Adrenal gland (tissue), 9 donors: ENCODE measurements at regions not wholly inside any gene's neighbourhood (a gene's known extent, or its start where the extent isn't known, plus 50 kb on each side); places are given as distances from the start of the nearest gene placed in this dataset.

Source experiments
- DNase-seq, 7 donors: peaks; one replicate each; pipeline ENCODE4 v3.0.0-alpha.2; 2019 to 2020
- H3K27ac ChIP-seq, 5 donors: fragments of 200-600 bp; sonication (generic) in 4 of 5; 1 replicate in 3 of 5; 2 replicates in 2 of 5; pipeline versions ENCODE4 v1.5.1 to v1.8.0; 2016 to 2020; ENCODE audit warnings: mild to moderate bottlenecking in 1 of 5
- H3K27me3 ChIP-seq: fragments of 200-600 bp; 2 replicates; pipeline ENCODE4 v1.8.0; 2021
- H3K36me3 ChIP-seq, 2 donors: fragments of 200-600 bp; replicated peaks in 1 of 2; 1 replicate in 1 of 2; 2 replicates in 1 of 2; pipeline versions ENCODE4 v1.5.1 to v1.8.0; 2018 to 2022
- H3K4me1 ChIP-seq, 2 donors: fragments of 200-600 bp; replicated peaks in 1 of 2; 1 replicate in 1 of 2; 2 replicates in 1 of 2; pipeline versions ENCODE4 v1.5.1 to v1.8.0; 2018 to 2021
- H3K4me3 ChIP-seq, 4 donors: fragments of 200-600 bp; sonication (generic) in 3 of 4; one replicate each; pipeline ENCODE4 v1.5.1; 2016 to 2018
- H3K9me3 ChIP-seq, 3 donors: fragments of 200-600 bp; sonication (generic) in 1 of 3; replicated peaks in 1 of 3; 1 replicate in 2 of 3; 2 replicates in 1 of 3; pipeline versions ENCODE4 v1.5.1 to v1.8.0; 2016 to 2021
- POLR2A ChIP-seq, 2 donors: fragments of 450-650 bp; IDR thresholded peaks; one replicate each; pipeline ENCODE4 v1.6.1; 2017; ENCODE audit warnings: antibody characterized with exemption in 2 of 2, mild to moderate bottlenecking in 2 of 2, moderate library complexity in 1 of 2
- WGBS, 4 donors: extraction: QIAGEN DNeasy Blood & Tissue Kit in 2 of 4; methylation state at CpG; one replicate each; pipeline versions ENCODE4 v1.1.5 to v1.1.7; 2013 to 2017; 5-methylcytosine and 5-hydroxymethylcytosine counted together
- intact Hi-C, 2 donors: fragments of 100-400 bp; cut with DNase I; formaldehyde crosslinking; loops; one replicate each; pipeline versions ENCODE4 v1.14.1 to v1.15.0; 2022 to 2023
- TF ChIP-seq, protein P1 (sequence below), 6 experiments: fragments of 450-650 bp in 4 of 6; fragments of 200-600 bp in 2 of 6; sonication (generic) in 1 of 6; IDR thresholded peaks; 1 replicate in 5 of 6; 2 replicates in 1 of 6; pipeline versions ENCODE4 v1.5.1 to v1.8.0; 2016 to 2021; ENCODE audit warnings: antibody characterized with exemption in 6 of 6, mild to moderate bottlenecking in 2 of 6, moderate library complexity in 1 of 6
- donor health status: healthy with polysubstance abuse.
- donor health status: Bipolar disorder and iron deficiency.
- donor health status: DM: yes; HTN: yes; CAD: no.
- donor health status: DM: no; HTN: no; CAD: no.
- donor health status: DM: no; HTN: no; CAD: no.

DNA sequence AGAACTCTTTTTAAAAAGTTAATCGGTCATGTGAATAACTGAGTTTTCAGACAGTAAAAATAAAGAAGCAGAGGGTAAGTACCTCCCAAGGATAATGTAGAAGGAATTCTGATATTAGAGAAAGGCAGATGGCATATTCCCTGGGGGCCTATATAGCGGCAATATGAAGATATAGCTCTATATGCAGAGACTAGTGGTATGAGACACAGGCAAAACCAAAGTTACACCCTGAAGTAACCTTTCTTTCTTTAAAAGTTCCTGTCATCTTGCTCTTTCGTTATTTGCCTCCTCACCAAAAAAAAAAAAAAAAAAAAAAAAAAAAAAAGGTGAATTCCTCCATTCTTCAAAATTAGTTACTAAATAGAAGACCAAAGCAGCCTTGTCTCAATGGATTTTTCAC is 76.2 kb upstream of the ARHGAP32 start:
- DNase-seq: no peak
- Histone ChIP-seq H3K4me3 (no peak overlapping the region), H3K9me3 (no peaks in the 10 kb centered on the region), H3K27me3 (no peaks in the 10 kb centered on the region), H3K27ac (no peak overlapping the region), H3K36me3 (no peaks in the 10 kb centered on the region), H3K4me1 (peaks cover 0 to 25% of the 10 kb centered on the region in 2 donors)
- intact Hi-C loops: no loop called here
- 82 to 97% (median 87%) methylated on average over 3 of the region's 3 CpGs for WGBS, 4 donors
- TF ChIP-seq, protein P1, sequence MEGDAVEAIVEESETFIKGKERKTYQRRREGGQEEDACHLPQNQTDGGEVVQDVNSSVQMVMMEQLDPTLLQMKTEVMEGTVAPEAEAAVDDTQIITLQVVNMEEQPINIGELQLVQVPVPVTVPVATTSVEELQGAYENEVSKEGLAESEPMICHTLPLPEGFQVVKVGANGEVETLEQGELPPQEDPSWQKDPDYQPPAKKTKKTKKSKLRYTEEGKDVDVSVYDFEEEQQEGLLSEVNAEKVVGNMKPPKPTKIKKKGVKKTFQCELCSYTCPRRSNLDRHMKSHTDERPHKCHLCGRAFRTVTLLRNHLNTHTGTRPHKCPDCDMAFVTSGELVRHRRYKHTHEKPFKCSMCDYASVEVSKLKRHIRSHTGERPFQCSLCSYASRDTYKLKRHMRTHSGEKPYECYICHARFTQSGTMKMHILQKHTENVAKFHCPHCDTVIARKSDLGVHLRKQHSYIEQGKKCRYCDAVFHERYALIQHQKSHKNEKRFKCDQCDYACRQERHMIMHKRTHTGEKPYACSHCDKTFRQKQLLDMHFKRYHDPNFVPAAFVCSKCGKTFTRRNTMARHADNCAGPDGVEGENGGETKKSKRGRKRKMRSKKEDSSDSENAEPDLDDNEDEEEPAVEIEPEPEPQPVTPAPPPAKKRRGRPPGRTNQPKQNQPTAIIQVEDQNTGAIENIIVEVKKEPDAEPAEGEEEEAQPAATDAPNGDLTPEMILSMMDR (IDR thresholded peaks at IDR 0.05): no peak
- no peak for TF ChIP-seq POLR2A (IDR thresholded peaks at IDR 0.05)

DNA sequence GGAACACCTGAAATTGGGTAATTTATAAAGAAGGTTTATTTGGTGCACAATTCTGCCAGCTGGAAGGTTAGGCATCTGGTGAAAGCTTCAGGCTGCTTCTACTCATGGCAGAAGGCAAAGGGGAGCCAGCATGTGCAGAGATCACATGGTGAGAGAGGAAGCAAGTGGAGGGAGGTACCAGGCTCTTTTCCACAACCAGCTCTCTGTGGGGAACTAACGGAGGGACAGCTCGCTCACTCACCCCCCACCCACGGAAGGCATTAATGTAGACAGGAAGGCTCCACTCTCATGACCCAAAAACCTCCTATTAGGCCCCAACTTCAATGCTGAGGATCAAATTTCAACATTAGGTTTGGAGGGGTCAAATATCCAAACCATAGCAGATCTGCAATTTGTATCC is 75.6 kb upstream of the ARHGAP32 start:
- intact Hi-C loops: no loop called here
- peak in 1 of 7 donors; percentile 8 for DNase-seq
- no peak for TF ChIP-seq POLR2A (IDR thresholded peaks at IDR 0.05)
- TF ChIP-seq, protein P1 (IDR thresholded peaks at IDR 0.05): no peak
- no peaks in the 10 kb centered on the region for H3K36me3 ChIP-seq
- H3K4me1 ChIP-seq: peaks cover 0 to 25% of the 10 kb centered on the region in 2 donors
- no peaks in the 10 kb centered on the region for H3K9me3 ChIP-seq
- no peaks in the 10 kb centered on the region for H3K27me3 ChIP-seq
- no peak overlapping the region for H3K4me3 ChIP-seq
- H3K27ac ChIP-seq: no peak overlapping the region
- 66 to 87% (median 74%) methylated on average over 3 of the region's 3 CpGs for WGBS, 4 donors

GRCh38 chr11:129266536-129266935 is 74.4 kb upstream of the ARHGAP32 start:
- TF ChIP-seq, protein P1 (IDR thresholded peaks at IDR 0.05): no peak
- no peak for TF ChIP-seq POLR2A (IDR thresholded peaks at IDR 0.05)
- intact Hi-C loops: no loop called here
- WGBS, 4 donors: 76 to 100% (median 97%) methylated on average over 2 of the region's 2 CpGs
- Histone ChIP-seq H3K4me3 (no peak overlapping the region), H3K27me3 (no peaks in the 10 kb centered on the region), H3K4me1 (peaks cover 0 to 27% of the 10 kb centered on the region in 2 donors), H3K36me3 (no peaks in the 10 kb centered on the region), H3K27ac (no peak overlapping the region), H3K9me3 (no peaks in the 10 kb centered on the region)
- no peak for DNase-seq

DNA sequence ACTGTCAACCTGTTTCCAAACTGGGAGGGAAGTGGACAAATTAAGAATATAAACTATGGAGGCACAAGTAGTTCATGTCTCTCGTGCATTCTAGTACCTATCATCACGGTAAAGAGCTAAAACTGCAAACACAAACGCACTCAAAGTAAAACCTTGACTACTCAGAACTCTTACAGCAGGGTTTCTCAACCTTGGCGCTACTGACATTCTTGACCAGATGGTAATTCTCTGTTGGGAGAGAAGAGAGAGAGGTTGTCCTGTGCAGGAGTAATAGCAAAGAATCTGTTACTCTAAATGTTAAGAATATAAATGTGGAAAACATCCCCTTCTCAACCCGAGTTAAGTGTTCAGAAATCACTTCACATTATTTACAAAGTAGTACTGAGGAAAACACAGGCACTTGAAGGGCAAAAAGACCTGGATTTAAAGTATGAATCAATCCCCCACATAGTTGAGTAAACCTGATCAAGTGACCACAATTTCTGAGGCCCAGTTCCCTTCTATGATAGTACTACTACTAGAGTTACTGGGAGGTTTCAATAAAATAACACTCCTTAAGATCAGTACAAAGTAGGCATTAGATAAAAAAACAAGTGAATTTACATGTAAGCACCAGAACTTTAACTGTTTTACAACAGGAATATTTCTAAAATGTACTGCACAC is 73.1 kb upstream of the ARHGAP32 start:
- H3K4me1 ChIP-seq: peaks cover 0 to 32% of the 10 kb centered on the region in 2 donors
- no peaks in the 10 kb centered on the region for H3K36me3 ChIP-seq
- TF ChIP-seq, protein P1 (IDR thresholded peaks at IDR 0.05): no peak
- TF ChIP-seq POLR2A (IDR thresholded peaks at IDR 0.05): no peak
- no peak overlapping the region for H3K4me3 ChIP-seq
- peak in 1 of 7 donors; percentile 29 for DNase-seq
- 46 to 60% (median 54%) methylated on average over 5 of the region's 5 CpGs for WGBS, 4 donors
- intact Hi-C loops: no loop called here
- H3K27me3 ChIP-seq: no peaks in the 10 kb centered on the region
- H3K9me3 ChIP-seq: no peaks in the 10 kb centered on the region
- peak overlapping the region in 1 of 5 donors; percentile 27 for H3K27ac ChIP-seq
